COR-L47 (cell line): ENCODE measurements at regions not wholly inside any gene's neighbourhood (a gene's known extent, or its start where the extent isn't known, plus 50 kb on each side); places are given as distances from the start of the nearest gene placed in this dataset.

Experiments
- DNase-seq: peaks from one replicate; lab custom pipeline; 2025; lab: John Stamatoyannopoulos, UW

- DNase-seq = no peak
Measured at GRCh38 chr2:239470151-239470900, 69.5 kb upstream of the HDAC4 start.

GRCh38 chr2:239469106-239469960, 68.5 kb upstream of the HDAC4 start:
- no peak for DNase-seq

GRCh38 chr2:239468491-239469105, 67.8 kb upstream of the HDAC4 start:
- DNase-seq = no peak

GRCh38 chr2:239467956-239468490, 67.2 kb upstream of the HDAC4 start:
- DNase-seq = no peak

- no peak for DNase-seq
Measured at GRCh38 chr2:239467281-239467955, 66.6 kb upstream of the HDAC4 start.

- no peak for DNase-seq
Measured at GRCh38 chr2:239466755-239467271, 66.0 kb upstream of the HDAC4 start.

- no peak for DNase-seq
Measured at GRCh38 chr2:239466061-239466754, 65.4 kb upstream of the HDAC4 start.

GRCh38 chr2:239465017-239466001, 64.5 kb upstream of the HDAC4 start:
- DNase-seq = peak; percentile 29

- DNase-seq = no peak
Measured at GRCh38 chr2:239464166-239465016, 63.6 kb upstream of the HDAC4 start.

- DNase-seq = no peak
Measured at GRCh38 chr2:239463541-239464165, 62.8 kb upstream of the HDAC4 start.

- no peak for DNase-seq
Measured at GRCh38 chr2:239462671-239463506, 62.1 kb upstream of the HDAC4 start.

GRCh38 chr2:239462191-239462515, 61.3 kb upstream of the HDAC4 start:
- no peak for DNase-seq

- no peak for DNase-seq
Measured at GRCh38 chr2:239461291-239462190, 60.7 kb upstream of the HDAC4 start.

- no peak for DNase-seq
Measured at GRCh38 chr2:239460780-239461179, 60.0 kb upstream of the HDAC4 start.

GRCh38 chr2:239459606-239460005, 58.8 kb upstream of the HDAC4 start:
- no peak for DNase-seq

GRCh38 chr2:239459056-239459455, 58.2 kb upstream of the HDAC4 start:
- no peak for DNase-seq
